Endodermal cell (in vitro differentiated cells): ENCODE measurements at regions not wholly inside any gene's neighbourhood (a gene's known extent, or its start where the extent isn't known, plus 50 kb on each side); places are given as distances from the start of the nearest gene placed in this dataset.

Experiments used
- DNase-seq: peaks from one replicate; pipeline ENCODE4 v3.0.0-alpha.2; 2017
- H3K27ac ChIP-seq: 2 replicates; pipeline ENCODE4 v1.5.1; 2013; ENCODE audit warnings: mild to moderate bottlenecking, low read depth, low read length, moderate library complexity
- H3K27me3 ChIP-seq: 2 replicates; pipeline ENCODE4 v1.6.1; 2013; ENCODE audit warnings: mild to moderate bottlenecking, low read length, moderate library complexity; ENCODE audit not compliant: insufficient read depth, control insufficient read depth, poor library complexity, severe bottlenecking
- H3K36me3 ChIP-seq: 2 replicates; pipeline ENCODE4 v1.7.0; 2013; ENCODE audit warnings: mild to moderate bottlenecking, low read length, moderate library complexity; ENCODE audit not compliant: control insufficient read depth, insufficient read depth
- H3K4me1 ChIP-seq: one replicate; pipeline ENCODE4 v1.7.0; 2013; ENCODE audit warnings: low read length; ENCODE audit not compliant: control insufficient read depth, insufficient read depth
- H3K4me3 ChIP-seq: 2 replicates; pipeline ENCODE4 v1.5.1; 2013; ENCODE audit warnings: mild to moderate bottlenecking, low read length, moderate library complexity
- H3K9ac ChIP-seq: 2 replicates; pipeline ENCODE4 v1.6.1; 2013; ENCODE audit warnings: mild to moderate bottlenecking, low read length, moderate library complexity; ENCODE audit not compliant: poor library complexity, severe bottlenecking; ENCODE audit errors: extremely low read depth
- H3K9me3 ChIP-seq: 2 replicates; pipeline ENCODE4 v1.6.1; 2013; ENCODE audit warnings: mild to moderate bottlenecking, low read length, moderate library complexity; ENCODE audit not compliant: control insufficient read depth
- H3K27ac Mint-ChIP-seq: 2 replicates; pipeline ENCODE4 v1.8.0; 2020; ENCODE audit warnings: mixed read lengths
- H3K27me3 Mint-ChIP-seq: 2 replicates; pipeline ENCODE4 v1.8.0; 2021; ENCODE audit warnings: mild to moderate bottlenecking, mixed read lengths; ENCODE audit not compliant: insufficient read depth
- H3K36me3 Mint-ChIP-seq: 2 replicates; pipeline ENCODE4 v1.8.0; 2020; ENCODE audit warnings: low read depth, mixed read lengths
- H3K4me1 Mint-ChIP-seq: 2 replicates; pipeline ENCODE4 v1.8.0; 2020; ENCODE audit warnings: mixed read lengths
- H3K4me3 Mint-ChIP-seq: 2 replicates; pipeline ENCODE4 v1.8.0; 2020; ENCODE audit warnings: mild to moderate bottlenecking, moderate library complexity, mixed read lengths
- H3K9me3 Mint-ChIP-seq: 2 replicates; pipeline ENCODE4 v1.8.0; 2020; ENCODE audit warnings: mild to moderate bottlenecking, mixed read lengths
- WGBS, 2 experiments: methylation state at CpG; one replicate each; pipeline versions ENCODE4 v1.1.5 to v1.1.7; 2013; ENCODE audit warnings: missing lambda C conversion rate in 2 of 2, mixed read lengths in 1 of 2; ENCODE audit not compliant: insufficient coverage in 1 of 2, insufficient read length in 1 of 2; 5-methylcytosine and 5-hydroxymethylcytosine counted together
- TF ChIP-seq, protein P1 (sequence below): fragments of 200-600 bp; sonication (generic); conservative IDR thresholded peaks from 2 replicates; pipeline ENCODE4 v1.5.0; 2021; ENCODE audit warnings: antibody characterized with exemption, mild to moderate bottlenecking

GRCh38 chr13:47064381-47064780, 167.5 kb upstream of the HTR2A start:
- TF ChIP-seq, protein P1, sequence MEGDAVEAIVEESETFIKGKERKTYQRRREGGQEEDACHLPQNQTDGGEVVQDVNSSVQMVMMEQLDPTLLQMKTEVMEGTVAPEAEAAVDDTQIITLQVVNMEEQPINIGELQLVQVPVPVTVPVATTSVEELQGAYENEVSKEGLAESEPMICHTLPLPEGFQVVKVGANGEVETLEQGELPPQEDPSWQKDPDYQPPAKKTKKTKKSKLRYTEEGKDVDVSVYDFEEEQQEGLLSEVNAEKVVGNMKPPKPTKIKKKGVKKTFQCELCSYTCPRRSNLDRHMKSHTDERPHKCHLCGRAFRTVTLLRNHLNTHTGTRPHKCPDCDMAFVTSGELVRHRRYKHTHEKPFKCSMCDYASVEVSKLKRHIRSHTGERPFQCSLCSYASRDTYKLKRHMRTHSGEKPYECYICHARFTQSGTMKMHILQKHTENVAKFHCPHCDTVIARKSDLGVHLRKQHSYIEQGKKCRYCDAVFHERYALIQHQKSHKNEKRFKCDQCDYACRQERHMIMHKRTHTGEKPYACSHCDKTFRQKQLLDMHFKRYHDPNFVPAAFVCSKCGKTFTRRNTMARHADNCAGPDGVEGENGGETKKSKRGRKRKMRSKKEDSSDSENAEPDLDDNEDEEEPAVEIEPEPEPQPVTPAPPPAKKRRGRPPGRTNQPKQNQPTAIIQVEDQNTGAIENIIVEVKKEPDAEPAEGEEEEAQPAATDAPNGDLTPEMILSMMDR, result no peak
- Mint-ChIP-seq H3K9me3 (peaks cover 22% of the 10 kb centered on the region), H3K4me3 (no peak overlapping the region), H3K27me3 (peaks cover 1% of the 10 kb centered on the region), H3K4me1 (peaks cover 10% of the 10 kb centered on the region), H3K36me3 (no peaks in the 10 kb centered on the region), H3K27ac (no peak overlapping the region)
- Histone ChIP-seq H3K9ac (no peak overlapping the region), H3K9me3 (peaks cover under 1% of the 10 kb centered on the region), H3K27me3 (no peaks in the 10 kb centered on the region), H3K4me3 (no peak overlapping the region), H3K36me3 (no peaks in the 10 kb centered on the region), H3K4me1 (no peaks in the 10 kb centered on the region), H3K27ac (no peak overlapping the region)
- 85 to 94% methylated on average over 2 of the region's 2 CpGs for WGBS, 2 experiments
- DNase-seq, result no peak

GRCh38 chr13:47049276-47049989, 152.6 kb upstream of the HTR2A start:
- Histone ChIP-seq H3K4me3 (no peak overlapping the region), H3K27me3 (peaks cover 21% of the 10 kb centered on the region), H3K4me1 (no peaks in the 10 kb centered on the region), H3K9me3 (no peaks in the 10 kb centered on the region), H3K9ac (no peak overlapping the region), H3K36me3 (no peaks in the 10 kb centered on the region), H3K27ac (no peak overlapping the region)
- peaks cover 28% of the 10 kb centered on the region for H3K4me1 Mint-ChIP-seq
- 81 to 85% methylated on average over 3 to 4 of the region's 4 CpGs for WGBS, 2 experiments
- DNase-seq, result no peak
- no peak overlapping the region for H3K27ac Mint-ChIP-seq
- no peaks in the 10 kb centered on the region for H3K36me3 Mint-ChIP-seq
- TF ChIP-seq, protein P1, result no peak
- H3K27me3 Mint-ChIP-seq, result no peaks in the 10 kb centered on the region
- H3K9me3 Mint-ChIP-seq, result no peaks in the 10 kb centered on the region
- H3K4me3 Mint-ChIP-seq, result no peak overlapping the region

- H3K27ac Mint-ChIP-seq, result no peak overlapping the region
- Histone ChIP-seq H3K36me3 (no peaks in the 10 kb centered on the region), H3K27ac (no peak overlapping the region), H3K9me3 (no peaks in the 10 kb centered on the region), H3K9ac (no peak overlapping the region), H3K4me1 (no peaks in the 10 kb centered on the region), H3K4me3 (no peak overlapping the region), H3K27me3 (peaks cover 32% of the 10 kb centered on the region)
- H3K4me3 Mint-ChIP-seq, result no peak overlapping the region
- DNase-seq, result no peak
- peaks cover 28% of the 10 kb centered on the region for H3K4me1 Mint-ChIP-seq
- WGBS, 2 experiments, result 92% methylated on average over 2 of the region's 2 CpGs; no CpG with 5 or more reads in 1 of the 2 experiments
- H3K27me3 Mint-ChIP-seq, result peaks cover 6% of the 10 kb centered on the region
- H3K9me3 Mint-ChIP-seq, result no peaks in the 10 kb centered on the region
- TF ChIP-seq, protein P1, result no peak
- no peaks in the 10 kb centered on the region for H3K36me3 Mint-ChIP-seq
Observed at GRCh38 chr13:47046706-47047105, 149.9 kb upstream of the HTR2A start.
